ENCODE measurements at regions not wholly inside any gene's neighbourhood (a gene's known extent, or its start where the extent isn't known, plus 50 kb on each side); places are given as distances from the start of the nearest gene placed in this dataset.
"Not testable (repeated sequence)": the region's sequence is repeated elsewhere in the genome, so short reads cannot be mapped to it uniquely, and the experiment has no call there.

- DNase-seq (ENCODE audit: low spot score): no peak
- TF ChIP-seq CTCF (IDR thresholded peaks at IDR 0.05; ENCODE audit: extremely low read depth, missing control alignments): no peak
Observed at GRCh38 chr5:112552216-112552615, 133.1 kb upstream of the EPB41L4A start.

- DNase-seq (ENCODE audit: low spot score): no peak
- TF ChIP-seq CTCF (IDR thresholded peaks at IDR 0.05; ENCODE audit: extremely low read depth, missing control alignments): no peak
Observed at GRCh38 chr5:112552791-112553190, 133.7 kb upstream of the EPB41L4A start.

DNA sequence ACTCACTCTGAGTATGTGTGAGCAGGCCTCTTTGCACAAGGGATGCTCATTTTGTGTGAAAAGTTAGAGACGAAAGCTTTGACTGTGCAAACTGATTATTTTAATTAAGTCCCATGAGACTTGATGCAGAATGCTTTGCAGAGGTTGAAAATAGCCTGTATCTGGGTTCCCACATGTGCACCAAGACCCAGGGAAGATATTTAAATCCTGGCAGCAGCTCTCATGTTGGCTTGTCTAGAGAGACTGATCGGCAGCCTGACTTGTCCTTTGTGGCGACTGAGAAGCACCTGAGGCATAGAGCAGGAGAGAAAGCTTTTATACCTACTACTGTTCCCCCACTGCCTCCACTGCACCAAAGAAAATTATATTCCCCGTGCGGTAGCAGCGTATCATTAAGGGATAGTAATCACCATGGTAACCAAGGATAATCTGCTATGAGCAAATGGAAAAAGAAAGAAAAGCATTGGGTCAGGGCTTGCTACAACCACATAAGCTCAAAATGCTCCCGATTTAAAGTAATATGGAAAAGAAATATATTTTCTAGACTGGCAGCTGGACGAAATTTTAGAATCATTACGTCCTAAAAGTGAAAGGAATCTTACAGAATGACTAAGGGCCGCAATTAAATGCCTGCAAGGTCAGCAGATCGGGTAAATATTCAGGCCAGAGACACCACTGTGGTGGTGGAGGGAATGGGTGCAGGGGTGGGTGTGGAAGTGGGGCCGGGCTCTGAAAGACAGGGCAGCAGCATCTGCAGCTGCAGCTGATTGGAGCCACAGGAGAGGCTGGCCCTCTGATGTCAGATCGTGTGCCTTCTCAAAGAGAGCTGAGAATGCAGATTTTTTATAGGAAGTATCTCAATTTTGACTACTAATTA lies 135.3 kb upstream of the EPB41L4A start:
- DNase-seq (ENCODE audit: low spot score): no peak
- TF ChIP-seq CTCF (IDR thresholded peaks at IDR 0.05; ENCODE audit: extremely low read depth, missing control alignments): no peak

- no peak for DNase-seq (ENCODE audit: low spot score)
- no peak for TF ChIP-seq CTCF (IDR thresholded peaks at IDR 0.05; ENCODE audit: extremely low read depth, missing control alignments)
Observed at GRCh38 chr5:112555197-112555596, 136.1 kb upstream of the EPB41L4A start.

DNA sequence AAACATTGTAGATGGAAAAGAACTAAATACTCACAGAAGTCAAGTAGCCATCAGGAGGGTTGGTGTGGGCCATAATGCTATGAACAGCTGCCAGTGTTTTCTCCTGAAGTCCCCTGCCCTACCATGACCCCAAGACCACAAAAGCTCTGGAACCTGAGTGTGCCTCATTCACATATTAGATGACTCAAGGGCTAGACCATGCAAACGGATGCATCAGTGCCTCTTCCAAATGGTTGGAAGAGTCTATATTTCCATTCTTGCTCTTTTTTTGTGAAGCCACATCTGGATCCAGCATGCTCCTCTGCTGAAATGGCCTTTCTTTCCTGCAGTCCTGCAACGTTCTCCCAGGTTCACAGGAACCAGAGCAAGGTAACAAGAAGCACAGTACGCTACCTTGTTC lies 136.6 kb upstream of the EPB41L4A start:
- no peak for TF ChIP-seq CTCF (IDR thresholded peaks at IDR 0.05; ENCODE audit: extremely low read depth, missing control alignments)
- no peak for DNase-seq (ENCODE audit: low spot score)

- not testable (repeated sequence) for DNase-seq (ENCODE audit: low spot score)
Observed at GRCh38 chr5:112559501-112559900, 140.4 kb upstream of the EPB41L4A start.

GRCh38 chr5:112560371-112560770 lies 141.3 kb upstream of the EPB41L4A start:
- no peak for TF ChIP-seq CTCF (IDR thresholded peaks at IDR 0.05; ENCODE audit: extremely low read depth, missing control alignments)

More at GRCh38 chr5:112560371-112560770, 141.3 kb upstream of the EPB41L4A start:
- no peak for DNase-seq (ENCODE audit: low spot score)

Data from GM20000 (cell line).